Spleen (tissue), 11 donors: ENCODE measurements at regions not wholly inside any gene's neighbourhood (a gene's known extent, or its start where the extent isn't known, plus 50 kb on each side); places are given as distances from the start of the nearest gene placed in this dataset.
A peak's percentile ranks its signal among the peaks of the same experiment; 100 is the strongest.

Experiments used
- DNase-seq: peaks from one replicate; pipeline ENCODE4 v3.0.0-alpha.2; 2020
- H3K27ac ChIP-seq, 8 donors: fragments of 200-600 bp; sonication (generic) in 7 of 8; 1 replicate in 4 of 8; 2 replicates in 4 of 8; pipeline versions ENCODE4 v1.5.0 to v1.8.0; 2016 to 2021; ENCODE audit warnings: inconsistent platforms in 4 of 8, mild to moderate bottlenecking in 4 of 8, moderate library complexity in 1 of 8
- H3K27me3 ChIP-seq, 7 donors: fragments of 200-600 bp; sonication (generic) in 6 of 7; replicated peaks in 1 of 7; 1 replicate in 4 of 7; 2 replicates in 3 of 7; pipeline versions ENCODE4 v1.5.0 to v1.8.0; 2016 to 2021; ENCODE audit warnings: inconsistent platforms in 3 of 7, mild to moderate bottlenecking in 1 of 7
- H3K36me3 ChIP-seq, 6 donors: fragments of 200-600 bp; sonication (generic) in 5 of 6; 1 replicate in 4 of 6; 2 replicates in 2 of 6; pipeline versions ENCODE4 v1.5.0 to v1.8.0; 2016 to 2021; ENCODE audit warnings: inconsistent platforms in 2 of 6
- H3K4me1 ChIP-seq, 6 donors: fragments of 200-600 bp; sonication (generic) in 5 of 6; 1 replicate in 3 of 6; 2 replicates in 3 of 6; pipeline versions ENCODE4 v1.5.0 to v1.8.0; 2016 to 2021; ENCODE audit warnings: inconsistent platforms in 3 of 6
- H3K4me3 ChIP-seq, 8 donors: fragments of 200-600 bp; sonication (generic) in 7 of 8; 1 replicate in 4 of 8; 2 replicates in 4 of 8; pipeline versions ENCODE4 v1.5.0 to v1.8.0; 2016 to 2021; ENCODE audit warnings: inconsistent platforms in 4 of 8, mild to moderate bottlenecking in 4 of 8, moderate library complexity in 2 of 8
- H3K9me3 ChIP-seq, 8 donors: fragments of 200-600 bp; sonication (generic) in 7 of 8; 1 replicate in 4 of 8; 2 replicates in 4 of 8; pipeline versions ENCODE4 v1.5.0 to v1.8.0; 2016 to 2021; ENCODE audit warnings: inconsistent platforms in 4 of 8
- CTCF ChIP-seq, 11 experiments: fragments of 200-600 bp in 7 of 11; fragments of 450-650 bp in 4 of 11; sonication (generic) in 4 of 11; IDR thresholded peaks in 8 of 11; conservative IDR thresholded peaks in 3 of 11; 1 replicate in 7 of 11; 2 replicates in 4 of 11; pipeline versions ENCODE4 v1.4.0 to v1.8.0; 2016 to 2021; ENCODE audit warnings: antibody characterized with exemption in 11 of 11, inconsistent platforms in 4 of 11, mild to moderate bottlenecking in 1 of 11
- POLR2A ChIP-seq, 3 donors: fragments of 450-650 bp; IDR thresholded peaks; one replicate each; pipeline ENCODE4 v1.5.1; 2017; ENCODE audit warnings: antibody characterized with exemption in 3 of 3, mild to moderate bottlenecking in 1 of 3
- POLR2AphosphoS5 ChIP-seq, 3 donors: sonication (generic); formaldehyde crosslinking; IDR thresholded peaks; one replicate each; pipeline ENCODE4 v1.5.1; 2017; ENCODE audit warnings: antibody characterized with exemption in 3 of 3
- WGBS, 5 donors: extraction: QIAGEN DNeasy Blood & Tissue Kit in 3 of 5; methylation state at CpG; one replicate each; pipeline versions ENCODE4 v1.1.5 to v1.1.7; 2013 to 2018; 5-methylcytosine and 5-hydroxymethylcytosine counted together
- intact Hi-C: fragments of 100-400 bp; cut with DNase I; formaldehyde crosslinking; loops from one replicate; pipeline ENCODE4 v1.15.0; 2023; ENCODE audit warnings: low total_unique reads
- donor health status: healthy with polysubstance abuse.
- donor health status: DM: no; HTN: no; CAD: no; lungs with moderate emphysema.
- donor health status: DM: no; HTN: no; CAD: no.
- donor health status: Bipolar disorder and iron deficiency.
- donor health status: healthy.
- donor health status: DM: no; HTN: no; CAD: no.
- donor health status: DM: yes; HTN: yes; CAD: no.

- DNase-seq, result no peak
- intact Hi-C loops, result no loop called here
- Histone ChIP-seq H3K4me3 (no peak overlapping the region), H3K36me3 (no peaks in the 10 kb centered on the region), H3K9me3 (peaks cover 0 to 7% (median 2%) of the 10 kb centered on the region in 8 donors), H3K27me3 (peaks cover 0 to 28% (median 0%) of the 10 kb centered on the region in 7 donors), H3K4me1 (peaks cover 0 to 11% (median 0%) of the 10 kb centered on the region in 6 donors), H3K27ac (peak overlapping the region in 2 of 8 donors; percentile 22 to 26)
- TF ChIP-seq POLR2AphosphoS5 (IDR thresholded peaks at IDR 0.05) (no peak), CTCF (IDR thresholded peaks at IDR 0.05 in 8 of 11, conservative IDR thresholded peaks at IDR 0.05 in 3 of 11) (no peak)
- 45 to 63% (median 62%) methylated on average over 2 of the region's 2 CpGs for WGBS, 5 donors
These were observed 116.0 kb upstream of the PARP11 start for GRCh38 chr12:3989218-3989550.

GRCh38 chr12:3988519-3989217 lies 115.5 kb upstream of the PARP11 start:
- peaks cover 0 to 11% (median 0%) of the 10 kb centered on the region in 6 donors for H3K4me1 ChIP-seq
- WGBS, 5 donors, result 32 to 47% (median 37%) methylated on average over 4 of the region's 4 CpGs
- intact Hi-C loops, result no loop called here
- peak overlapping the region in 5 of 8 donors; percentile 7 to 62 (median 26) for H3K27ac ChIP-seq
- H3K4me3 ChIP-seq, result no peak overlapping the region
- peaks cover 0 to 27% (median 0%) of the 10 kb centered on the region in 7 donors for H3K27me3 ChIP-seq
- no peak for DNase-seq
- no peak for TF ChIP-seq POLR2AphosphoS5 (IDR thresholded peaks at IDR 0.05)
- TF ChIP-seq POLR2A (IDR thresholded peaks at IDR 0.05), result no peak
- no peak for TF ChIP-seq CTCF (IDR thresholded peaks at IDR 0.05 in 8 of 11, conservative IDR thresholded peaks at IDR 0.05 in 3 of 11)
- peaks cover under 1 to 13% (median 7%) of the 10 kb centered on the region in 8 donors for H3K9me3 ChIP-seq
- no peaks in the 10 kb centered on the region for H3K36me3 ChIP-seq

- WGBS, 5 donors, result 76 to 86% (median 84%) methylated on average over 4 of the region's 4 CpGs
- Histone ChIP-seq H3K27ac (no peak overlapping the region), H3K27me3 (peaks cover 0 to 16% (median 0%) of the 10 kb centered on the region in 7 donors), H3K36me3 (no peaks in the 10 kb centered on the region), H3K9me3 (peaks cover 3 to 24% (median 14%) of the 10 kb centered on the region in 8 donors), H3K4me1 (peaks cover 0 to 11% (median 0%) of the 10 kb centered on the region in 6 donors), H3K4me3 (no peak overlapping the region)
- no peak for DNase-seq
- TF ChIP-seq CTCF (IDR thresholded peaks at IDR 0.05 in 8 of 11, conservative IDR thresholded peaks at IDR 0.05 in 3 of 11) (no peak), POLR2A (IDR thresholded peaks at IDR 0.05) (no peak), POLR2AphosphoS5 (IDR thresholded peaks at IDR 0.05) (no peak)
- intact Hi-C loops, result no loop called here
These were observed 114.4 kb upstream of the PARP11 start for GRCh38 chr12:3987571-3987970.

- TF ChIP-seq POLR2AphosphoS5 (IDR thresholded peaks at IDR 0.05) (no peak), CTCF (IDR thresholded peaks at IDR 0.05 in 8 of 11, conservative IDR thresholded peaks at IDR 0.05 in 3 of 11) (no peak), POLR2A (IDR thresholded peaks at IDR 0.05) (no peak)
- intact Hi-C loops, result no loop called here
- Histone ChIP-seq H3K9me3 (peaks cover 3 to 24% (median 14%) of the 10 kb centered on the region in 8 donors), H3K4me1 (no peaks in the 10 kb centered on the region), H3K4me3 (no peak overlapping the region), H3K27ac (no peak overlapping the region), H3K27me3 (no peaks in the 10 kb centered on the region), H3K36me3 (no peaks in the 10 kb centered on the region)
- 72 to 84% (median 80%) methylated on average over 11 of the region's 11 CpGs for WGBS, 5 donors
- no peak for DNase-seq
These were observed 107.5 kb upstream of the PARP11 start for GRCh38 chr12:3980504-3981272.
